Muscle layer of colon (tissue), 2 donors: ENCODE measurements at regions not wholly inside any gene's neighbourhood (a gene's known extent, or its start where the extent isn't known, plus 50 kb on each side); places are given as distances from the start of the nearest gene placed in this dataset.

Experiments used
- H3K27ac ChIP-seq: one replicate; pipeline ENCODE4 v1.7.0; 2013; ENCODE audit warnings: low read depth, mild to moderate bottlenecking, low read length, moderate library complexity
- H3K27me3 ChIP-seq, 2 donors: one replicate each; pipeline ENCODE4 v1.7.0; 2013; ENCODE audit warnings: low read length in 2 of 2, mild to moderate bottlenecking in 2 of 2; ENCODE audit not compliant: insufficient read depth in 2 of 2, control insufficient read depth in 1 of 2
- H3K36me3 ChIP-seq: one replicate; pipeline ENCODE4 v1.7.0; 2013; ENCODE audit warnings: mild to moderate bottlenecking, low read length; ENCODE audit not compliant: insufficient read depth
- H3K4me1 ChIP-seq: one replicate; pipeline ENCODE4 v1.7.0; 2013; ENCODE audit warnings: mild to moderate bottlenecking, low read length; ENCODE audit not compliant: insufficient read depth
- H3K4me3 ChIP-seq, 2 donors: one replicate each; pipeline ENCODE4 v1.7.0; 2013; ENCODE audit warnings: low read length in 2 of 2, low read depth in 1 of 2, mild to moderate bottlenecking in 1 of 2, moderate library complexity in 1 of 2
- H3K9ac ChIP-seq: one replicate; pipeline ENCODE4 v1.7.0; 2013; ENCODE audit warnings: low read length
- H3K9me3 ChIP-seq: one replicate; pipeline ENCODE4 v1.7.0; 2013; ENCODE audit warnings: mild to moderate bottlenecking, low read length
- donor health status: abdominal sarcoma.
- donor health status: Adenocarcinoma of cecum.

DNA sequence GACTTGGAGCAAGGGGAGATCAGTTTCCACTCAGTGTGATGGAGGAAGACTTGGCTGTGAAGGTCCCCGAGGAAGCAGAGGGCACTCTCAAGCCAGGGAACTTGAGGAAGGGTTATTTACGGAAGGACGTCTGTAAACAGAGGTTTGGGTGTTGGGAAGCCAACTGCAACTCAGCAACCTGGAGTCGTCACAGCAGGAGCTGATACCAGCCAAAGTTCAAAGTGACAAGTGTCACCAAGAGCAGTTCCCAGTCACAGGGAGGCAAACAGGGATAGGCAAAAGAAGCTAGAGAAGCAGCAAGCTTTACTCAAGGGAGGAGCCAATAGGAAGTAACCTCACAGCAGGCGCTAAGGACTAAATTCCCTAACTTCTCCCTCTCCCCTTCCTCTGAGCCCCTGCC, 205.5 kb downstream of the EFNB2 start:
- H3K4me3 ChIP-seq, result no peak overlapping the region
- H3K27ac ChIP-seq, result no peak overlapping the region
- H3K9me3 ChIP-seq, result no peaks in the 10 kb centered on the region
- H3K9ac ChIP-seq, result no peak overlapping the region
- H3K36me3 ChIP-seq, result no peaks in the 10 kb centered on the region
- no peaks in the 10 kb centered on the region for H3K27me3 ChIP-seq
- H3K4me1 ChIP-seq, result no peaks in the 10 kb centered on the region

DNA sequence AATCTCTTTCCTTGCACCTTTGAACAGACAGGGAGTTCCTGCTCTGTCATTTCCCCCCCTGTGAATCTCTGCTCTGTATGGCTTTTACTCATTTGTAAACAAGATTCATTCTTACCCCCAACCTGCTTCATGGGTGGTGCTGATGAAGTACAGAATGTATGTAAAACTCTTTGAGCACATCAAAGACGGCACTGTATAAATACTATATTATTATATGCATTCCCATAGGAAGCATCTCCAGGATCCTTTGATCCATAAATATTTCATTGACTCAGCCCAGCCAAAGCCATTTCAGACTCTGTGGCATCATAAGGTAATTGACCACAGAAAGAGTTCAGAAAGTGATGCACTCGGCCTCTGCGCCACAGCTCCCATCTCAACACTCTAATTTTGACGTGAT, 208.7 kb downstream of the EFNB2 start:
- no peaks in the 10 kb centered on the region for H3K27me3 ChIP-seq
- no peak overlapping the region for H3K4me3 ChIP-seq
- no peaks in the 10 kb centered on the region for H3K4me1 ChIP-seq
- H3K9ac ChIP-seq, result no peak overlapping the region
- H3K9me3 ChIP-seq, result no peaks in the 10 kb centered on the region
- no peak overlapping the region for H3K27ac ChIP-seq
- H3K36me3 ChIP-seq, result no peaks in the 10 kb centered on the region

DNA sequence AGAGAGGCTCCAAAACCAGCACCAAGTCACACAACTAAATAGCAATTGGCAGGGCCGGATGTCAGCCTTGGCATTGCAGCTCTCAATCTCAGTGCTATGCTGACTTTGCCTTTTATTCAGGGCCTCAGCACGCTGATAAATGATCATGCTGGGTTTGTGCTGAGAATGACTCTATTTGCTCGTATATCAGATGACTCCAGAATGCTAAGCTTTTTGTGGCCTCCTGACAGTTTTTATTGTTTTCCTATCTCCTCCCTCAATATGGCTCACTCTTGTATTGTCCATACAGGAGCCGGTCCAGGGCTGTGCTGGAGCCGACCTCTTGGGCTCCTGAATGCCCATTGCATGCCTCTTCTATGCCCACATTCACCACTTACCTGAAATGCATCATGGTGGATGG, 211.0 kb downstream of the EFNB2 start:
- Histone ChIP-seq H3K27ac (no peak overlapping the region), H3K9me3 (no peaks in the 10 kb centered on the region), H3K9ac (no peak overlapping the region), H3K4me1 (no peaks in the 10 kb centered on the region), H3K36me3 (no peaks in the 10 kb centered on the region), H3K4me3 (no peak overlapping the region), H3K27me3 (no peaks in the 10 kb centered on the region)

- Histone ChIP-seq H3K27ac (no peak overlapping the region), H3K9me3 (no peaks in the 10 kb centered on the region), H3K36me3 (no peaks in the 10 kb centered on the region), H3K27me3 (no peaks in the 10 kb centered on the region), H3K4me3 (no peak overlapping the region), H3K4me1 (no peaks in the 10 kb centered on the region), H3K9ac (no peak overlapping the region)
These were observed 212.8 kb downstream of the EFNB2 start for GRCh38 chr13:106322628-106323027.

GRCh38 chr13:106318941-106319411, 216.5 kb downstream of the EFNB2 start:
- no peak overlapping the region for H3K9ac ChIP-seq
- no peaks in the 10 kb centered on the region for H3K27me3 ChIP-seq
- H3K9me3 ChIP-seq, result no peaks in the 10 kb centered on the region
- no peaks in the 10 kb centered on the region for H3K36me3 ChIP-seq
- H3K27ac ChIP-seq, result no peak overlapping the region
- H3K4me1 ChIP-seq, result no peaks in the 10 kb centered on the region
- no peak overlapping the region for H3K4me3 ChIP-seq

GRCh38 chr13:106314417-106314816, 221.0 kb downstream of the EFNB2 start:
- no peak overlapping the region for H3K9ac ChIP-seq
- H3K27ac ChIP-seq, result no peak overlapping the region
- H3K36me3 ChIP-seq, result no peaks in the 10 kb centered on the region
- H3K9me3 ChIP-seq, result no peaks in the 10 kb centered on the region
- H3K4me1 ChIP-seq, result no peaks in the 10 kb centered on the region
- H3K27me3 ChIP-seq, result no peaks in the 10 kb centered on the region
- no peak overlapping the region for H3K4me3 ChIP-seq

- no peak overlapping the region for H3K4me3 ChIP-seq
- no peak overlapping the region for H3K27ac ChIP-seq
- no peak overlapping the region for H3K9ac ChIP-seq
- H3K36me3 ChIP-seq, result no peaks in the 10 kb centered on the region
- H3K27me3 ChIP-seq, result no peaks in the 10 kb centered on the region
- H3K9me3 ChIP-seq, result no peaks in the 10 kb centered on the region
- no peaks in the 10 kb centered on the region for H3K4me1 ChIP-seq
These were observed 224.5 kb downstream of the EFNB2 start for GRCh38 chr13:106311004-106311403.

DNA sequence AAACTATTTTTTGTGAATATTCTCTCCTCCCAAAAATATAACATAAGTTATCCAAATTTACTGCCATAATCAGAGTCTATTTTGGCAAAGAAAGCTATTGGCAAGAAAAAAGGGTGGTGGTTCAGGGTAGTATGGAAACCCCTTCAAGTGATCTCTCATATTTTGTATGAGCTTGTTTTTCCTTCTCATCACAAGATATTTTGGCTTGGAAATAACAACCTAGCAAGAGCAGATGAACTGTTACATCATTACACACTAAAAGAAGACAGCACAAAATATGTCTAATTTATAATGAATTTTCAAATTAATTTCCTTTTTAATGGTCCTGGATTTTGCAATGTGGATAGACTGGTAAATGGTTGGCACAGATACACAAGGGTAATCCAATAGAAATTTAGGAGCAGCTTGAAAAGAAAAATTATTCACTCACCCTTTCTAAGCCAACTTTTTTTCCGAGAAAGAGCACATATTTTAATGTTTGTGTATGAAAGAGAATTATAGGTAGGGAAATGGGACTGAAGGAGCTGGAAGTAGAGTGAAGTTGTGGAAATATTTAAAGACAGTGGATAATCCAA, 225.1 kb downstream of the EFNB2 start:
- H3K4me1 ChIP-seq, result no peaks in the 10 kb centered on the region
- no peaks in the 10 kb centered on the region for H3K9me3 ChIP-seq

GRCh38 chr13:106306748-106307277, 228.6 kb downstream of the EFNB2 start:
- Histone ChIP-seq H3K9me3 (peaks cover 6% of the 10 kb centered on the region), H3K36me3 (no peaks in the 10 kb centered on the region)

More for the DNA sequence above, 225.1 kb downstream of the EFNB2 start:
- H3K9ac ChIP-seq, result no peak overlapping the region
- H3K27ac ChIP-seq, result no peak overlapping the region
- H3K27me3 ChIP-seq, result no peaks in the 10 kb centered on the region
- H3K36me3 ChIP-seq, result no peaks in the 10 kb centered on the region
- no peak overlapping the region for H3K4me3 ChIP-seq

GRCh38 chr13:106302843-106303242, 232.6 kb downstream of the EFNB2 start:
- Histone ChIP-seq H3K4me1 (no peaks in the 10 kb centered on the region), H3K27ac (no peak overlapping the region), H3K9ac (no peak overlapping the region), H3K36me3 (no peaks in the 10 kb centered on the region), H3K4me3 (no peak overlapping the region), H3K27me3 (no peaks in the 10 kb centered on the region), H3K9me3 (peaks cover 6% of the 10 kb centered on the region)

More at GRCh38 chr13:106306748-106307277, 228.6 kb downstream of the EFNB2 start:
- H3K4me3 ChIP-seq, result no peak overlapping the region
- no peaks in the 10 kb centered on the region for H3K4me1 ChIP-seq
- no peak overlapping the region for H3K9ac ChIP-seq
- H3K27ac ChIP-seq, result no peak overlapping the region
- H3K27me3 ChIP-seq, result no peaks in the 10 kb centered on the region

DNA sequence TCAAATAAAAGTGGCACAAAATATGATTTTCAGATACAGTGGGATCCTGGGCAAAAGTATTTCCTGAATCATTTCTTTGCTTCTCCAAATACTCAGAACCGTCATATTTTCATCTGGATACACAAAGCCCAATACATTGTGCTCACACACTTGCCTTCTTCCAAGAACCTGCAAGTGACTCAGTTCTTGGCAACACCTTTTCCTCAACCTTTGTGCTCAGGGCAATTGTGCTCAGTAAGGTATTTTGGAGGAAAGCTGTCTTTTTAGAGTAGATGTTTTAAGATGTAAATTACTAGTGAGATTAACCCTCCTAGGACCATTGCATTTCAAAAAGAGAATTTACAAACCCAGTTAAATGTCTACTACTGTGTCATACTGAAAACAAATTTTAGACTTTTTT, 233.5 kb downstream of the EFNB2 start:
- no peaks in the 10 kb centered on the region for H3K4me1 ChIP-seq
- H3K4me3 ChIP-seq, result no peak overlapping the region
- H3K9me3 ChIP-seq, result peaks cover 6% of the 10 kb centered on the region
- H3K9ac ChIP-seq, result no peak overlapping the region
- no peaks in the 10 kb centered on the region for H3K27me3 ChIP-seq
- no peaks in the 10 kb centered on the region for H3K36me3 ChIP-seq
- no peak overlapping the region for H3K27ac ChIP-seq

- no peak overlapping the region for H3K27ac ChIP-seq
- no peaks in the 10 kb centered on the region for H3K27me3 ChIP-seq
- H3K9ac ChIP-seq, result no peak overlapping the region
- H3K36me3 ChIP-seq, result no peaks in the 10 kb centered on the region
- H3K4me1 ChIP-seq, result no peaks in the 10 kb centered on the region
- no peak overlapping the region for H3K4me3 ChIP-seq
- peaks cover 6% of the 10 kb centered on the region for H3K9me3 ChIP-seq
These were observed 235.8 kb downstream of the EFNB2 start for GRCh38 chr13:106299621-106300020.
